ENCODE measurements at regions not wholly inside any gene's neighbourhood (a gene's known extent, or its start where the extent isn't known, plus 50 kb on each side); places are given as distances from the start of the nearest gene placed in this dataset.

GRCh38 chr15:56820333-56820732, 87.0 kb upstream of the ZNF280D start:
- Mint-ChIP-seq H3K27ac (no peak overlapping the region), H3K4me3 (no peak overlapping the region), H3K36me3 (no peaks in the 10 kb centered on the region), H3K4me1 (peaks cover 8% of the 10 kb centered on the region), H3K27me3 (no peaks in the 10 kb centered on the region), H3K9me3 (no peaks in the 10 kb centered on the region)
- peak; percentile 74 for ATAC-seq (ENCODE audit: low read depth)
- no peak for DNase-seq (ENCODE audit: low spot score in 2 of 2)

GRCh38 chr15:56817321-56818080, 84.2 kb upstream of the ZNF280D start:
- no peak overlapping the region for H3K27ac Mint-ChIP-seq
- H3K4me3 Mint-ChIP-seq: no peak overlapping the region
- H3K4me1 Mint-ChIP-seq: peaks cover 8% of the 10 kb centered on the region
- peaks cover 2% of the 10 kb centered on the region for H3K36me3 Mint-ChIP-seq
- ATAC-seq (ENCODE audit: low read depth): no peak
- no peak for DNase-seq (ENCODE audit: low spot score in 2 of 2)
- H3K27me3 Mint-ChIP-seq: no peaks in the 10 kb centered on the region
- H3K9me3 Mint-ChIP-seq: no peaks in the 10 kb centered on the region

- H3K27ac Mint-ChIP-seq: no peak overlapping the region
- H3K4me3 Mint-ChIP-seq: no peak overlapping the region
- H3K4me1 Mint-ChIP-seq: peaks cover 7% of the 10 kb centered on the region
- no peaks in the 10 kb centered on the region for H3K27me3 Mint-ChIP-seq
- no peaks in the 10 kb centered on the region for H3K9me3 Mint-ChIP-seq
- DNase-seq (ENCODE audit: low spot score in 2 of 2): no peak
- peaks cover 2% of the 10 kb centered on the region for H3K36me3 Mint-ChIP-seq
- ATAC-seq (ENCODE audit: low read depth): no peak
Observed at GRCh38 chr15:56816781-56817180, 83.5 kb upstream of the ZNF280D start.

GRCh38 chr15:56815247-56815646, 81.9 kb upstream of the ZNF280D start:
- H3K27me3 Mint-ChIP-seq: no peaks in the 10 kb centered on the region
- peaks cover 2% of the 10 kb centered on the region for H3K4me1 Mint-ChIP-seq
- peaks cover 6% of the 10 kb centered on the region for H3K36me3 Mint-ChIP-seq
- no peak for ATAC-seq (ENCODE audit: low read depth)
- H3K27ac Mint-ChIP-seq: no peak overlapping the region
- H3K4me3 Mint-ChIP-seq: no peak overlapping the region
- DNase-seq (ENCODE audit: low spot score in 2 of 2): no peak
- peaks cover 2% of the 10 kb centered on the region for H3K9me3 Mint-ChIP-seq

GRCh38 chr15:56814429-56814828, 81.1 kb upstream of the ZNF280D start:
- ATAC-seq (ENCODE audit: low read depth): no peak
- H3K36me3 Mint-ChIP-seq: peaks cover 8% of the 10 kb centered on the region
- H3K27me3 Mint-ChIP-seq: no peaks in the 10 kb centered on the region
- H3K27ac Mint-ChIP-seq: no peak overlapping the region
- H3K9me3 Mint-ChIP-seq: peaks cover 2% of the 10 kb centered on the region
- DNase-seq (ENCODE audit: low spot score in 2 of 2): no peak
- H3K4me3 Mint-ChIP-seq: no peak overlapping the region
- no peaks in the 10 kb centered on the region for H3K4me1 Mint-ChIP-seq

- no peak for DNase-seq (ENCODE audit: low spot score in 2 of 2)
- Mint-ChIP-seq H3K4me1 (no peaks in the 10 kb centered on the region), H3K9me3 (peaks cover 5% of the 10 kb centered on the region), H3K27me3 (no peaks in the 10 kb centered on the region), H3K36me3 (peaks cover 9% of the 10 kb centered on the region), H3K4me3 (no peak overlapping the region), H3K27ac (no peak overlapping the region)
- ATAC-seq (ENCODE audit: low read depth): no peak
Observed at GRCh38 chr15:56813995-56814394, 80.7 kb upstream of the ZNF280D start.

- H3K4me1 Mint-ChIP-seq: no peaks in the 10 kb centered on the region
Observed at GRCh38 chr15:56812961-56813360, 79.7 kb upstream of the ZNF280D start.

GRCh38 chr15:56812221-56812620, 78.9 kb upstream of the ZNF280D start:
- H3K36me3 Mint-ChIP-seq: peaks cover 17% of the 10 kb centered on the region
- no peaks in the 10 kb centered on the region for H3K27me3 Mint-ChIP-seq
- no peak overlapping the region for H3K27ac Mint-ChIP-seq
- H3K9me3 Mint-ChIP-seq: peaks cover 7% of the 10 kb centered on the region
- DNase-seq (ENCODE audit: low spot score in 2 of 2): no peak
- H3K4me3 Mint-ChIP-seq: no peak overlapping the region
- no peaks in the 10 kb centered on the region for H3K4me1 Mint-ChIP-seq
- no peak for ATAC-seq (ENCODE audit: low read depth)

More at GRCh38 chr15:56812961-56813360, 79.7 kb upstream of the ZNF280D start:
- H3K4me3 Mint-ChIP-seq: no peak overlapping the region
- no peak overlapping the region for H3K27ac Mint-ChIP-seq
- H3K36me3 Mint-ChIP-seq: peaks cover 15% of the 10 kb centered on the region
- H3K9me3 Mint-ChIP-seq: peaks cover 6% of the 10 kb centered on the region
- ATAC-seq (ENCODE audit: low read depth) (no peak), DNase-seq (ENCODE audit: low spot score in 2 of 2) (no peak)
- no peaks in the 10 kb centered on the region for H3K27me3 Mint-ChIP-seq

GRCh38 chr15:56811586-56811985, 78.3 kb upstream of the ZNF280D start:
- H3K36me3 Mint-ChIP-seq: peaks cover 19% of the 10 kb centered on the region
- no peak overlapping the region for H3K4me3 Mint-ChIP-seq
- no peak overlapping the region for H3K27ac Mint-ChIP-seq
- H3K4me1 Mint-ChIP-seq: no peaks in the 10 kb centered on the region
- no peak for ATAC-seq (ENCODE audit: low read depth)
- H3K9me3 Mint-ChIP-seq: peaks cover 7% of the 10 kb centered on the region
- no peak for DNase-seq (ENCODE audit: low spot score in 2 of 2)
- no peaks in the 10 kb centered on the region for H3K27me3 Mint-ChIP-seq

GRCh38 chr15:56808160-56808559, 74.9 kb upstream of the ZNF280D start:
- no peak overlapping the region for H3K4me3 Mint-ChIP-seq
- H3K9me3 Mint-ChIP-seq: peaks cover 7% of the 10 kb centered on the region
- no peak overlapping the region for H3K27ac Mint-ChIP-seq
- DNase-seq (ENCODE audit: low spot score in 2 of 2): no peak
- ATAC-seq (ENCODE audit: low read depth): no peak
- H3K36me3 Mint-ChIP-seq: peaks cover 18% of the 10 kb centered on the region
- H3K27me3 Mint-ChIP-seq: no peaks in the 10 kb centered on the region
- H3K4me1 Mint-ChIP-seq: peaks cover 18% of the 10 kb centered on the region

GRCh38 chr15:56806148-56806536, 72.8 kb upstream of the ZNF280D start:
- Mint-ChIP-seq H3K9me3 (peaks cover 9% of the 10 kb centered on the region), H3K4me3 (peak overlapping the region; percentile 76), H3K27ac (peak overlapping the region; percentile 87), H3K27me3 (no peaks in the 10 kb centered on the region), H3K36me3 (peaks cover 17% of the 10 kb centered on the region), H3K4me1 (peaks cover 26% of the 10 kb centered on the region)
- ATAC-seq (ENCODE audit: low read depth): peak; percentile 83
- DNase-seq (ENCODE audit: low spot score in 2 of 2): peak in 1 of 2 donors; percentile 13

- peaks cover 13% of the 10 kb centered on the region for H3K36me3 Mint-ChIP-seq
- ATAC-seq (ENCODE audit: low read depth): peak; percentile 70
- peak overlapping the region; percentile 79 for H3K4me3 Mint-ChIP-seq
- peaks cover 26% of the 10 kb centered on the region for H3K4me1 Mint-ChIP-seq
- DNase-seq (ENCODE audit: low spot score in 2 of 2): no peak
- H3K27me3 Mint-ChIP-seq: no peaks in the 10 kb centered on the region
- H3K9me3 Mint-ChIP-seq: peaks cover 7% of the 10 kb centered on the region
- peak overlapping the region; percentile 87 for H3K27ac Mint-ChIP-seq
Observed at GRCh38 chr15:56805466-56806147, 72.3 kb upstream of the ZNF280D start.

- DNase-seq (ENCODE audit: low spot score in 2 of 2) (no peak), ATAC-seq (ENCODE audit: low read depth) (no peak)
- peaks cover 26% of the 10 kb centered on the region for H3K4me1 Mint-ChIP-seq
- no peaks in the 10 kb centered on the region for H3K27me3 Mint-ChIP-seq
- H3K4me3 Mint-ChIP-seq: no peak overlapping the region
- peaks cover 11% of the 10 kb centered on the region for H3K36me3 Mint-ChIP-seq
- H3K9me3 Mint-ChIP-seq: peaks cover 7% of the 10 kb centered on the region
- H3K27ac Mint-ChIP-seq: peak overlapping the region; percentile 74
Observed at GRCh38 chr15:56804938-56805337, 71.6 kb upstream of the ZNF280D start.

- Mint-ChIP-seq H3K27me3 (no peaks in the 10 kb centered on the region), H3K4me1 (peaks cover 26% of the 10 kb centered on the region), H3K4me3 (peak overlapping the region; percentile 69), H3K36me3 (peaks cover 11% of the 10 kb centered on the region), H3K9me3 (peaks cover 7% of the 10 kb centered on the region), H3K27ac (peak overlapping the region; percentile 74)
- DNase-seq (ENCODE audit: low spot score in 2 of 2): no peak
- no peak for ATAC-seq (ENCODE audit: low read depth)
Observed at GRCh38 chr15:56804279-56804678, 71.0 kb upstream of the ZNF280D start.
